OCI-LY1 (cell line): ENCODE measurements at regions not wholly inside any gene's neighbourhood (a gene's known extent, or its start where the extent isn't known, plus 50 kb on each side); places are given as distances from the start of the nearest gene placed in this dataset.

Source experiments
- H2AFZ ChIP-seq: fragments of 200-600 bp; sonication (generic), shearing (Covaris generic); 2 replicates; pipeline ENCODE4 v1.6.0; 2014; ENCODE audit warnings: antibody characterized with exemption, mild to moderate bottlenecking, low read length
- H3F3A ChIP-seq: fragments of 200-600 bp; sonication (generic), shearing (Covaris generic); 2 replicates; pipeline ENCODE4 v1.6.0; 2014; ENCODE audit warnings: mild to moderate bottlenecking, antibody characterized with exemption, low read length, moderate library complexity; ENCODE audit not compliant: insufficient read depth
- H3K27ac ChIP-seq: fragments of 200-600 bp; sonication (generic); 2 replicates; pipeline ENCODE4 v1.5.1; 2014; ENCODE audit warnings: low read length, mixed run types, mild to moderate bottlenecking, low read depth; ENCODE audit not compliant: poor library complexity, severe bottlenecking
- H3K27me3 ChIP-seq: fragments of 200-600 bp; sonication (generic); 2 replicates; pipeline ENCODE4 v1.6.0; 2014; ENCODE audit warnings: antibody characterized with exemption, mild to moderate bottlenecking, low read length, moderate library complexity; ENCODE audit not compliant: insufficient read depth
- H3K36me3 ChIP-seq: fragments of 200-600 bp; sonication (generic); 2 replicates; pipeline ENCODE4 v1.6.1; 2014; ENCODE audit warnings: mild to moderate bottlenecking, antibody characterized with exemption, low read length, moderate library complexity, mixed read lengths; ENCODE audit not compliant: insufficient read depth
- H3K4me1 ChIP-seq: fragments of 200-600 bp; sonication (generic); 2 replicates; pipeline ENCODE4 v1.5.1; 2014; ENCODE audit warnings: mild to moderate bottlenecking, low read length, moderate library complexity; ENCODE audit not compliant: insufficient read depth, severe bottlenecking
- H3K4me2 ChIP-seq: fragments of 200-600 bp; sonication (generic), shearing (Covaris generic); 2 replicates; pipeline ENCODE4 v1.6.1; 2014; ENCODE audit warnings: low read length
- H3K4me3 ChIP-seq: fragments of 200-600 bp; sonication (generic); 2 replicates; pipeline ENCODE4 v1.5.1; 2014; ENCODE audit warnings: low read length, low read depth, mild to moderate bottlenecking, mixed read lengths; ENCODE audit not compliant: poor library complexity, severe bottlenecking
- H3K79me2 ChIP-seq: fragments of 200-600 bp; shearing (Covaris generic); 2 replicates; pipeline ENCODE4 v1.6.1; 2016; ENCODE audit warnings: mixed run types, low read length, mixed read lengths; ENCODE audit not compliant: insufficient read depth
- H3K9ac ChIP-seq: fragments of 200-600 bp; sonication (generic), shearing (Covaris generic); 2 replicates; pipeline ENCODE4 v1.6.1; 2014; ENCODE audit warnings: mild to moderate bottlenecking, low read length, mixed read lengths
- H3K9me2 ChIP-seq: fragments of 200-600 bp; sonication (generic), shearing (Covaris generic); 2 replicates; pipeline ENCODE4 v1.6.1; 2014; ENCODE audit warnings: low read depth, mild to moderate bottlenecking, low read length, mixed read lengths
- H3K9me3 ChIP-seq: fragments of 200-600 bp; shearing (Covaris generic); 2 replicates; pipeline ENCODE4 v1.6.1; 2014; ENCODE audit warnings: low read length, mixed read lengths
- H4K20me1 ChIP-seq: fragments of 200-600 bp; sonication (generic), shearing (Covaris generic); 2 replicates; pipeline ENCODE4 v1.6.0; 2016; ENCODE audit warnings: mild to moderate bottlenecking, low read length; ENCODE audit not compliant: insufficient read depth
- CTCF ChIP-seq: fragments of 200-600 bp; sonication (generic), shearing (Covaris generic); IDR thresholded peaks from 2 replicates; pipeline ENCODE4 v1.5.1; 2017; ENCODE audit warnings: mild to moderate bottlenecking, antibody characterized with exemption, low read length, moderate library complexity, mixed read lengths
- EZH2 ChIP-seq: fragments of 200-600 bp; sonication (generic), shearing (Covaris generic); IDR thresholded peaks from 2 replicates; pipeline ENCODE4 v1.8.0; 2017; ENCODE audit warnings: borderline replicate concordance, mixed run types, mild to moderate bottlenecking, antibody characterized with exemption, low read length, moderate library complexity, mixed read lengths

- Histone ChIP-seq H3K4me2 (no peak overlapping the region), H4K20me1 (no peaks in the 10 kb centered on the region), H3K27me3 (no peaks in the 10 kb centered on the region), H3K9me2 (no peaks in the 10 kb centered on the region), H3K27ac (no peak overlapping the region), H3K4me3 (no peak overlapping the region), H3K4me1 (no peaks in the 10 kb centered on the region), H3K36me3 (no peaks in the 10 kb centered on the region), H3K79me2 (no peaks in the 10 kb centered on the region), H3K9ac (no peak overlapping the region), H3F3A (no peaks in the 10 kb centered on the region), H3K9me3 (no peaks in the 10 kb centered on the region), H2AFZ (no peak overlapping the region)
- TF ChIP-seq EZH2: no peak
- TF ChIP-seq CTCF: no peak
Measured at GRCh38 chr21:28513428-28513827, 479.2 kb downstream of the LTN1 start.

GRCh38 chr21:28509031-28509430 lies 483.6 kb downstream of the LTN1 start:
- TF ChIP-seq CTCF: no peak
- no peak for TF ChIP-seq EZH2
- Histone ChIP-seq H3K9ac (no peak overlapping the region), H3K4me2 (no peak overlapping the region), H2AFZ (no peak overlapping the region), H3F3A (no peaks in the 10 kb centered on the region), H3K36me3 (no peaks in the 10 kb centered on the region), H3K9me3 (no peaks in the 10 kb centered on the region), H3K27ac (no peak overlapping the region), H3K79me2 (no peaks in the 10 kb centered on the region), H3K27me3 (no peaks in the 10 kb centered on the region), H4K20me1 (no peaks in the 10 kb centered on the region), H3K9me2 (no peaks in the 10 kb centered on the region), H3K4me1 (no peaks in the 10 kb centered on the region), H3K4me3 (no peak overlapping the region)

- Histone ChIP-seq H3K4me2 (no peak overlapping the region), H3K79me2 (no peaks in the 10 kb centered on the region), H2AFZ (no peak overlapping the region), H3K27ac (no peak overlapping the region), H3K4me3 (no peak overlapping the region), H3K9me3 (no peaks in the 10 kb centered on the region), H4K20me1 (no peaks in the 10 kb centered on the region), H3K36me3 (no peaks in the 10 kb centered on the region), H3K9ac (no peak overlapping the region), H3K4me1 (no peaks in the 10 kb centered on the region), H3K27me3 (no peaks in the 10 kb centered on the region), H3F3A (no peaks in the 10 kb centered on the region), H3K9me2 (no peaks in the 10 kb centered on the region)
- TF ChIP-seq EZH2 (no peak), CTCF (no peak)
Measured at GRCh38 chr21:28508126-28508525, 484.6 kb downstream of the LTN1 start.
